GM12878 (cell line): ENCODE measurements at regions not wholly inside any gene's neighbourhood (a gene's known extent, or its start where the extent isn't known, plus 50 kb on each side); places are given as distances from the start of the nearest gene placed in this dataset.

Source experiments
- BHLHE40 ChIP-seq, 2 experiments: fragments of 450-650 bp in 1 of 2; IDR thresholded peaks; 2 replicates each; pipeline ENCODE4 v1.6.1; 2011 to 2017; ENCODE audit warnings: low read depth in 2 of 2, borderline replicate concordance in 1 of 2, improper control_type of control experiment in 1 of 2, low read length in 1 of 2, mild to moderate bottlenecking in 1 of 2
- BRCA1 ChIP-seq: IDR thresholded peaks from 2 replicates; pipeline ENCODE4 v1.6.1; 2011; ENCODE audit warnings: low read depth, low read length, improper control_type of control experiment
- CBX3 ChIP-seq: fragments of 200-600 bp; sonication (generic); IDR thresholded peaks from 2 replicates; pipeline ENCODE4 v1.6.1; 2016; ENCODE audit warnings: low read depth, borderline replicate concordance
- CBX5 ChIP-seq: sonication (generic); IDR thresholded peaks from 2 replicates; pipeline ENCODE4 v1.6.1; 2016; ENCODE audit warnings: low read depth, moderate library complexity, mild to moderate bottlenecking, inconsistent platforms
- CEBPB ChIP-seq, 2 experiments: fragments of 150-350 bp in 1 of 2; IDR thresholded peaks; 2 replicates each; pipeline ENCODE4 v1.6.1; 2012 to 2014; ENCODE audit warnings: low read depth in 2 of 2, low read length in 2 of 2, borderline replicate concordance in 1 of 2, inconsistent platforms in 1 of 2
- HSF1 ChIP-seq: fragments of 150-350 bp; IDR thresholded peaks from 2 replicates; pipeline ENCODE4 v1.6.1; 2014; ENCODE audit warnings: mild to moderate bottlenecking, low read depth, low read length
- JUNB ChIP-seq: IDR thresholded peaks from 2 replicates; pipeline ENCODE4 v1.6.1; 2016; ENCODE audit warnings: antibody characterized with exemption, mild to moderate bottlenecking
- LARP7 ChIP-seq: fragments of 450-650 bp; IDR thresholded peaks from 2 replicates; pipeline ENCODE4 v1.6.1; 2017; ENCODE audit warnings: mild to moderate bottlenecking
- NFIC ChIP-seq: IDR thresholded peaks from 2 replicates; pipeline ENCODE4 v1.6.1; 2012; ENCODE audit warnings: low read depth, mild to moderate bottlenecking, inconsistent platforms, low read length, moderate library complexity
- RAD51 ChIP-seq: fragments of 450-650 bp; IDR thresholded peaks from 2 replicates; pipeline ENCODE4 v1.6.1; 2016; ENCODE audit warnings: moderate library complexity, mild to moderate bottlenecking, inconsistent platforms
- RFX5 ChIP-seq: IDR thresholded peaks from 2 replicates; pipeline ENCODE4 v1.6.1; 2011; ENCODE audit warnings: low read depth, low read length, improper control_type of control experiment
- STAT1 ChIP-seq: fragments of 450-650 bp; conservative IDR thresholded peaks from 2 replicates; pipeline ENCODE4 v1.6.1; 2014; ENCODE audit warnings: antibody characterized with exemption, mild to moderate bottlenecking
- TAF1 ChIP-seq: IDR thresholded peaks from 2 replicates; pipeline ENCODE4 v1.6.1; 2011; ENCODE audit warnings: mild to moderate bottlenecking, low read depth, low read length, borderline replicate concordance
- TBL1XR1 ChIP-seq: IDR thresholded peaks from 2 replicates; pipeline ENCODE4 v1.6.1; 2012; ENCODE audit warnings: low read depth, low read length, improper control_type of control experiment
- USF1 ChIP-seq: IDR thresholded peaks from 2 replicates; pipeline ENCODE4 v1.6.1; 2011; ENCODE audit warnings: borderline replicate concordance, low read depth, mild to moderate bottlenecking, moderate library complexity, mixed read lengths, low read length; ENCODE audit not compliant: insufficient read depth; ENCODE audit errors: extremely low read length
- ZBED1 ChIP-seq: IDR thresholded peaks from 2 replicates; pipeline ENCODE4 v1.6.1; 2016; ENCODE audit warnings: borderline replicate concordance
- ZSCAN29 ChIP-seq: fragments of 450-650 bp; IDR thresholded peaks from 2 replicates; pipeline ENCODE4 v1.6.1; 2017; ENCODE audit warnings: mild to moderate bottlenecking, moderate library complexity

- TF ChIP-seq HSF1 (no peak), RFX5 (no peak), BRCA1 (no peak), TBL1XR1 (no peak), BHLHE40 (IDR thresholded peaks at IDR 0.05; ENCODE audit: borderline replicate concordance in 1 of 2, low read depth in 2 of 2, low read length in 1 of 2) (no peak), CBX3 (no peak), USF1 (no peak), STAT1 (no peak), ZSCAN29 (no peak), ZBED1 (no peak), NFIC (no peak), TAF1 (no peak), JUNB (no peak), CBX5 (no peak), LARP7 (no peak), CEBPB (IDR thresholded peaks at IDR 0.05; ENCODE audit: borderline replicate concordance in 1 of 2, low read depth in 2 of 2, low read length in 2 of 2) (no peak), RAD51 (no peak)
Observed at GRCh38 chr18:25454270-25454659, 102.3 kb upstream of the ZNF521 start (continued).
